HEK293 (cell line): ENCODE measurements at regions not wholly inside any gene's neighbourhood (a gene's known extent, or its start where the extent isn't known, plus 50 kb on each side); places are given as distances from the start of the nearest gene placed in this dataset.

Experiments
- CTCF ChIP-seq: fragments of 450-650 bp; formaldehyde crosslinking; IDR thresholded peaks from 2 replicates; pipeline ENCODE4 v1.5.1; 2016; ENCODE audit warnings: missing biosample characterization, missing genetic modification characterization
- ZBTB1 ChIP-seq: fragments of 450-650 bp; formaldehyde crosslinking; IDR thresholded peaks from 2 replicates; pipeline ENCODE4 v1.5.1; 2016; ENCODE audit warnings: missing biosample characterization, missing genetic modification characterization
- ZBTB49 ChIP-seq: fragments of 450-650 bp; formaldehyde crosslinking; IDR thresholded peaks from 2 replicates; pipeline ENCODE4 v1.5.1; 2016; ENCODE audit warnings: missing biosample characterization, missing genetic modification characterization, low read depth

GRCh38 chr12:123057513-123058265 is 77.2 kb downstream of the ARL6IP4 start:
- TF ChIP-seq ZBTB1 (tag by site-specific recombination) (no peak), CTCF (tag by site-specific recombination) (no peak), ZBTB49 (tag by site-specific recombination) (no peak)
